ENCODE measurements at regions not wholly inside any gene's neighbourhood (a gene's known extent, or its start where the extent isn't known, plus 50 kb on each side); places are given as distances from the start of the nearest gene placed in this dataset.

GRCh38 chr13:108528303-108528702, 101.1 kb upstream of the MYO16 start:
- no peak for TF ChIP-seq CTCF (IDR thresholded peaks at IDR 0.05)
- no peak for TF ChIP-seq EP300 (IDR thresholded peaks at IDR 0.05)
